Peyer's patch (tissue), 4 donors: ENCODE measurements at regions not wholly inside any gene's neighbourhood (a gene's known extent, or its start where the extent isn't known, plus 50 kb on each side); places are given as distances from the start of the nearest gene placed in this dataset.

ENCODE experiments used
- CTCF ChIP-seq, 6 experiments: fragments of 450-650 bp in 4 of 6; fragments of 200-600 bp in 2 of 6; sonication (generic) in 1 of 6; IDR thresholded peaks; one replicate each; pipeline ENCODE4 v1.5.1; 2017 to 2019; ENCODE audit warnings: antibody characterized with exemption in 6 of 6, mild to moderate bottlenecking in 3 of 6, moderate library complexity in 1 of 6
- POLR2A ChIP-seq, 2 donors: fragments of 450-650 bp; IDR thresholded peaks; one replicate each; pipeline ENCODE4 v1.5.1; 2017; ENCODE audit warnings: antibody characterized with exemption in 2 of 2, mild to moderate bottlenecking in 2 of 2, moderate library complexity in 2 of 2

- TF ChIP-seq CTCF (IDR thresholded peaks at IDR 0.05) (no peak), POLR2A (IDR thresholded peaks at IDR 0.05) (no peak)
Measured at GRCh38 chr10:27413387-27413786, 90.7 kb upstream of the RAB18 start.
